Caco-2 (cell line): ENCODE measurements at regions not wholly inside any gene's neighbourhood (a gene's known extent, or its start where the extent isn't known, plus 50 kb on each side); places are given as distances from the start of the nearest gene placed in this dataset.

Experiments used
- BruUV-seq: library from RNA; stranded (reverse); fragments of 400-500 nt; replicated peaks from 2 replicates; lab custom pipeline; 2021; lab: Mats Ljungman, UMichigan
- CTCF ChIA-PET: fragments of 300-600 bp; sonication (Branson Sonifier 250); formaldehyde crosslinking; loops from one replicate; lab custom pipeline; 2022; ENCODE audit warnings: antibody characterized with exemption; lab: Charles Lee
- POLR2A ChIA-PET: fragments of 300-600 bp; sonication (Branson Sonifier 250); formaldehyde crosslinking; loops from one replicate; lab custom pipeline; 2022; ENCODE audit warnings: antibody characterized with exemption; lab: Charles Lee
- DNase-seq, 2 experiments: peaks; one replicate each; pipeline versions ENCODE4 v3.0.0 to v3.0.0-alpha.2; 2020 to 2022
- H3K27me3 ChIP-seq: replicated peaks from 2 replicates; pipeline ENCODE4 v1.6.0; 2011; ENCODE audit warnings: low read length; ENCODE audit not compliant: control insufficient read depth, insufficient read depth
- H3K36me3 ChIP-seq: 2 replicates; pipeline ENCODE4 v1.5.1; 2011; ENCODE audit warnings: low read length; ENCODE audit not compliant: control insufficient read depth, insufficient read depth
- H3K4me1 ChIP-seq: fragments of 250-450 bp; sonication (Bioruptor Pico); 2 replicates; pipeline ENCODE4 v1.5.1; 2020; ENCODE audit warnings: mild to moderate bottlenecking
- H3K4me3 ChIP-seq: 2 replicates; pipeline ENCODE4 v1.5.1; 2011; ENCODE audit warnings: low read depth, mild to moderate bottlenecking, control low read depth, low read length
- H3K9me3 ChIP-seq: fragments of 250-450 bp; sonication (Bioruptor Pico); 2 replicates; pipeline ENCODE4 v1.5.1; 2020; ENCODE audit warnings: mild to moderate bottlenecking, moderate library complexity
- H3K27ac Mint-ChIP-seq: one replicate; pipeline ENCODE4 v1.8.0; 2022; ENCODE audit warnings: mixed read lengths; ENCODE audit not compliant: unreplicated experiment
- H3K27me3 Mint-ChIP-seq: one replicate; pipeline ENCODE4 v1.8.0; 2022; ENCODE audit warnings: mixed read lengths; ENCODE audit not compliant: insufficient read depth, unreplicated experiment
- H3K36me3 Mint-ChIP-seq: one replicate; pipeline ENCODE4 v1.8.0; 2022; ENCODE audit warnings: mild to moderate bottlenecking, mixed read lengths; ENCODE audit not compliant: insufficient read depth, unreplicated experiment
- H3K4me1 Mint-ChIP-seq: one replicate; pipeline ENCODE4 v1.8.0; 2022; ENCODE audit warnings: low read depth, mixed read lengths; ENCODE audit not compliant: unreplicated experiment
- H3K4me3 Mint-ChIP-seq: one replicate; pipeline ENCODE4 v1.8.0; 2022; ENCODE audit warnings: mild to moderate bottlenecking, moderate library complexity, mixed read lengths; ENCODE audit not compliant: unreplicated experiment
- H3K9me3 Mint-ChIP-seq: one replicate; pipeline ENCODE4 v1.8.0; 2022; ENCODE audit warnings: mixed read lengths; ENCODE audit not compliant: unreplicated experiment
- CTCF ChIP-seq, 2 experiments: fragments of 200-600 bp in 1 of 2; IDR thresholded peaks; 1 replicate in 1 of 2; 2 replicates in 1 of 2; pipeline versions ENCODE4 v1.5.1 to v1.8.0; 2011 to 2022; ENCODE audit warnings: antibody characterized with exemption in 1 of 2, control low read depth in 1 of 2, inconsistent platforms in 1 of 2, low read depth in 1 of 2, low read length in 1 of 2, mild to moderate bottlenecking in 1 of 2, moderate library complexity in 1 of 2; ENCODE audit not compliant: insufficient read depth in 1 of 2, severe bottlenecking in 1 of 2, unreplicated experiment in 1 of 2
- intact Hi-C: fragments of 100-400 bp; cut with micrococcal nuclease; formaldehyde crosslinking; loops from one replicate; pipeline ENCODE4 v1.10.0; 2022; ENCODE audit not compliant: unreplicated experiment

- intact Hi-C loops: no loop called here
- H3K9me3 Mint-ChIP-seq: peaks cover 24% of the 10 kb centered on the region
- Histone ChIP-seq H3K4me1 (peaks cover 17% of the 10 kb centered on the region), H3K36me3 (no peaks in the 10 kb centered on the region), H3K4me3 (no peak overlapping the region), H3K27me3 (no peaks in the 10 kb centered on the region), H3K9me3 (peaks cover 7% of the 10 kb centered on the region)
- DNase-seq: no peak
- no TSS peak for BruUV-seq
- ChIA-PET CTCF (interaction anchor here (1.3 kb wide), 1 partner anchor 285 kb away, joined by 3 read pairs; no protein-coding TSS in a partner anchor), POLR2A (no interaction called here)
- no peaks in the 10 kb centered on the region for H3K27me3 Mint-ChIP-seq
- no peak overlapping the region for H3K4me3 Mint-ChIP-seq
- no peaks in the 10 kb centered on the region for H3K36me3 Mint-ChIP-seq
- no peak overlapping the region for H3K27ac Mint-ChIP-seq
- peaks cover 7% of the 10 kb centered on the region for H3K4me1 Mint-ChIP-seq
- TF ChIP-seq CTCF (IDR thresholded peaks at IDR 0.05; ENCODE audit: insufficient read depth in 1 of 2, low read depth in 1 of 2, low read length in 1 of 2, severe bottlenecking in 1 of 2, unreplicated experiment in 1 of 2): no peak
These were observed 69.0 kb upstream of the ASAP2 start for GRCh38 chr2:9137379-9138150.

- Mint-ChIP-seq H3K27me3 (no peaks in the 10 kb centered on the region), H3K36me3 (no peaks in the 10 kb centered on the region), H3K9me3 (peaks cover 31% of the 10 kb centered on the region), H3K4me1 (peaks cover 7% of the 10 kb centered on the region), H3K4me3 (no peak overlapping the region), H3K27ac (no peak overlapping the region)
- no peaks in the 10 kb centered on the region for H3K36me3 ChIP-seq
- no peak for TF ChIP-seq CTCF (IDR thresholded peaks at IDR 0.05; ENCODE audit: insufficient read depth in 1 of 2, low read depth in 1 of 2, low read length in 1 of 2, severe bottlenecking in 1 of 2, unreplicated experiment in 1 of 2)
- ChIA-PET CTCF (no interaction called here), POLR2A (no interaction called here)
- peaks cover 7% of the 10 kb centered on the region for H3K9me3 ChIP-seq
- 0 out of 2 replicates have a peak, but pooled peaks cover 7% of the 10 kb centered on the region for H3K4me1 ChIP-seq
- no peak overlapping the region for H3K4me3 ChIP-seq
- no peaks in the 10 kb centered on the region for H3K27me3 ChIP-seq
- no TSS peak for BruUV-seq
- no peak for DNase-seq
- intact Hi-C loops: no loop called here
These were observed 70.6 kb upstream of the ASAP2 start for GRCh38 chr2:9135822-9136558.

GRCh38 chr2:9127316-9127715 is 79.3 kb upstream of the ASAP2 start:
- Mint-ChIP-seq H3K4me1 (no peaks in the 10 kb centered on the region), H3K27ac (no peak overlapping the region), H3K9me3 (peaks cover 14% of the 10 kb centered on the region), H3K27me3 (no peaks in the 10 kb centered on the region), H3K36me3 (no peaks in the 10 kb centered on the region), H3K4me3 (no peak overlapping the region)
- intact Hi-C loops: no loop called here
- Histone ChIP-seq H3K4me1 (no peaks in the 10 kb centered on the region), H3K4me3 (no peak overlapping the region), H3K9me3 (no peaks in the 10 kb centered on the region), H3K36me3 (no peaks in the 10 kb centered on the region), H3K27me3 (no peaks in the 10 kb centered on the region)
- no peak for TF ChIP-seq CTCF (IDR thresholded peaks at IDR 0.05; ENCODE audit: insufficient read depth in 1 of 2, low read depth in 1 of 2, low read length in 1 of 2, severe bottlenecking in 1 of 2, unreplicated experiment in 1 of 2)
- no peak for DNase-seq
- CTCF ChIA-PET: no interaction called here
- no TSS peak for BruUV-seq
- POLR2A ChIA-PET: no interaction called here
